ENCODE measurements at regions not wholly inside any gene's neighbourhood (a gene's known extent, or its start where the extent isn't known, plus 50 kb on each side); places are given as distances from the start of the nearest gene placed in this dataset.
A peak's percentile ranks its signal among the peaks of the same experiment; 100 is the strongest.
"Not testable (repeated sequence)": the region's sequence is repeated elsewhere in the genome, so short reads cannot be mapped to it uniquely, and the experiment has no call there.

- DNase-seq, result peak; percentile 57
Observed at GRCh38 chr13:76331943-76332712, 554.1 kb downstream of the KCTD12 start.

GRCh38 chr13:76330761-76331160 is 555.4 kb downstream of the KCTD12 start:
- peak; percentile 40 for DNase-seq

GRCh38 chr13:76329866-76330580 is 556.2 kb downstream of the KCTD12 start:
- no peak for DNase-seq

GRCh38 chr13:76329004-76329403 is 557.2 kb downstream of the KCTD12 start:
- no peak for DNase-seq

- no peak for DNase-seq
Observed at GRCh38 chr13:76326343-76326742, 559.9 kb downstream of the KCTD12 start.

GRCh38 chr13:76319921-76320320 is 566.3 kb downstream of the KCTD12 start:
- DNase-seq, result no peak

- no peak for DNase-seq
Observed at GRCh38 chr13:76316998-76317527, 569.1 kb downstream of the KCTD12 start.

- no peak for DNase-seq
Observed at GRCh38 chr13:76314495-76314894, 571.7 kb downstream of the KCTD12 start.

GRCh38 chr13:76307142-76307541 is 579.1 kb downstream of the KCTD12 start:
- no peak for DNase-seq

GRCh38 chr13:76300688-76301087 is 585.5 kb downstream of the KCTD12 start:
- no peak for DNase-seq

GRCh38 chr13:76297331-76297730 is 588.9 kb downstream of the KCTD12 start:
- no peak for DNase-seq

- DNase-seq, result no peak
Observed at GRCh38 chr13:76296751-76297150, 589.5 kb downstream of the KCTD12 start.

- DNase-seq, result not testable (repeated sequence)
Observed at GRCh38 chr13:76295020-76295419, 591.2 kb downstream of the KCTD12 start.

- DNase-seq, result peak; percentile 37
Observed at GRCh38 chr13:76293751-76294150, 592.5 kb downstream of the KCTD12 start.

GRCh38 chr13:76293346-76293745 is 592.9 kb downstream of the KCTD12 start:
- peak; percentile 82 for DNase-seq

- no peak for DNase-seq
Observed at GRCh38 chr13:76292726-76293125, 593.5 kb downstream of the KCTD12 start.

- DNase-seq, result no peak
Observed at GRCh38 chr13:76292031-76292430, 594.2 kb downstream of the KCTD12 start.

GRCh38 chr13:76289558-76289957 is 596.6 kb downstream of the KCTD12 start:
- no peak for DNase-seq

- DNase-seq, result peak; percentile 68
Observed at GRCh38 chr13:76286178-76286577, 600.0 kb downstream of the KCTD12 start.

GRCh38 chr13:76285463-76285862 is 600.7 kb downstream of the KCTD12 start:
- DNase-seq, result no peak

GRCh38 chr13:76279766-76280165 is 606.4 kb downstream of the KCTD12 start:
- DNase-seq, result not testable (repeated sequence)

- DNase-seq, result no peak
Observed at GRCh38 chr13:76271728-76272232, 614.4 kb downstream of the KCTD12 start.

- not testable (repeated sequence) for DNase-seq
Observed at GRCh38 chr13:76268307-76268706, 617.9 kb downstream of the KCTD12 start.

- DNase-seq, result peak; percentile 38
Observed at GRCh38 chr13:76267216-76267615, 619.0 kb downstream of the KCTD12 start.

All from fibroblast of skin of right biceps (primary cell).